ENCODE measurements at regions not wholly inside any gene's neighbourhood (a gene's known extent, or its start where the extent isn't known, plus 50 kb on each side); places are given as distances from the start of the nearest gene placed in this dataset.

DNA sequence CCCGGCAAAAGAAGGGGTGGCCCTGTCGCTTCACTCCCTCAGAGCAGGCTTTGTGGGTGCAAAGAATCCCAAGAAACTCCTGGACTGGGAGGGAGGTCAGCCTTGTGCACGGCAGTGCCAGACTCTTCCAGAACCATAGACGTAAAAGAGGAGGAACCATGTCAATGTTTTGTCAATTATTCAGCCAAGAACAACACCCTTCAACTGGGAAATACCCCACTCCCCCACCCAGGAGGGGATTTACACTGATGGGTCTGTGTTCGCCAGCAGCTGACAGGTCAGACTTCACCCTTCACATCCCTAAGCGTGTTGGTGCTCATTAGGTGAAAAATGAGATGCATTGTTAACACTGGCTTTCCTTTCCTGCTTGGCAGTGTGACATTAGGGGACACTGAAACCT is 116.8 kb upstream of the BMPER start:
- TF ChIP-seq POLR2AphosphoS5 (IDR thresholded peaks at IDR 0.05; ENCODE audit: low read depth, low read length) (no peak), SIN3A (IDR thresholded peaks at IDR 0.05; ENCODE audit: borderline replicate concordance, insufficient read depth, low read length) (no peak), REST (IDR thresholded peaks at IDR 0.05; ENCODE audit: insufficient read depth in 1 of 2, low read depth in 2 of 2, low read length in 2 of 2) (no peak), TAF1 (IDR thresholded peaks at IDR 0.05; ENCODE audit: borderline replicate concordance, insufficient read depth, low read length) (no peak)

Data from PFSK-1 (cell line).